DMS153 treated with DMSO at 0.1 percent for 48 hours (cell line): ENCODE measurements at regions not wholly inside any gene's neighbourhood (a gene's known extent, or its start where the extent isn't known, plus 50 kb on each side); places are given as distances from the start of the nearest gene placed in this dataset.

Source experiments
- DNase-seq: peaks from one replicate; lab custom pipeline; 2025; ENCODE audit not compliant: unreplicated experiment; lab: John Stamatoyannopoulos, UW

DNA sequence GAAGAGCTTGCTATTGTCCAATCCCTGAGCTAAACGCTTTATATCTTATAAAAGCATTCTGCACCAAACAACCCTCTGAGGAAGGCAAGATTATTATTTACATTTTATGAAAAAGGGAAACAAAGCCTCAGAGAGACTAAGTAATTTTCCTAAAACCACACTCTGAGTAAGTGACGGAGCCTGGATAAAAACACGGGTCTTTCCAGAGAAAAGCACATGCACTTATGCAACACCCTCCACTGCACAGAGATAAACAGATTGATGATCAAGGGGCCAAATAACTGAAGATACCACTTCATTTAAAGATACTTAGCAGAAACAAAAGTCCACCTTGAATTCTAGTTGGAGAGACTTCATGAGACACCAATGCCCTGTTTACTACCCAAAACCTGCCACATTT, 214.7 kb upstream of the PDE10A start:
- no peak for DNase-seq

GRCh38 chr6:165877192-165877591, 214.2 kb upstream of the PDE10A start:
- no peak for DNase-seq

DNA sequence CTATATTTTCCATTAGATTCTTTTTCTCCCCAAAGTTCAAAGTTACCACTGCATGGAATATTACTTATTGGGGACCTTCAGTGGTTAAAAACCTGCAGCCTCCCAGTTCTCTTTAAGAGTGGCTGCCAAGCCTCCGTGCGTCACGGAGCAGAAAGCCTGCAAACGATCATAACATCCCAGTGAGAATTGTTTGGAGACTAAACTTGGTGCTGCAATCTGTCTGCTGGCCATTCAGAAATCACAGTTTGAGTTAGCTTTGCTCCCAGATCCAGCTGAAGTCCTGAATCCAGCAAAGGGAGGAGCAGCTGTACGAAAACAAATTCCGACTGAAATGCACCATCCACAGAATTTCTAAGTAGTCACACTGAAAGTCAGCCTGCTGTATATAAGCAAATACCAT, 213.5 kb upstream of the PDE10A start:
- no peak for DNase-seq

GRCh38 chr6:165875946-165876345, 212.9 kb upstream of the PDE10A start:
- DNase-seq: no peak

GRCh38 chr6:165873976-165874375, 210.9 kb upstream of the PDE10A start:
- DNase-seq: no peak

GRCh38 chr6:165872811-165873210, 209.8 kb upstream of the PDE10A start:
- no peak for DNase-seq

DNA sequence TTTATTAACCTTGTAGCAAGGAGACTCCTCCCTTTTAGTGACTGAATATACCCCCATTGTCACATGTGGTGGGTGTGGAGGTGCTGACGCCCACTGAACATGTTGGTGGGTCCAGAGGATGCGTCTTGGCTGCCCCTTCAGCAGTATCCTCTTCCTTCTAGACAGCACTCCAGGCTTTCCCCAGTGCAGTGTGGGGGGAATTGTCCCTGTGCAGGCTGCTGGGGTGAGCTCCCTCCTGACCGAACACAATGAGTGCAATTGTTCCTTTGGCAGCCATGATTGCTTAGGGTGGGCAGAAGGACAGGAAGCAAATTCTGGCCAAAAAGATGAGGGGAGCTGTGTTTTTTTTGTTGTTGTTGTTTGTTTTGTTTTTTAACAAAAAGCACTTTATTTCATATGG, 209.3 kb upstream of the PDE10A start:
- no peak for DNase-seq

DNA sequence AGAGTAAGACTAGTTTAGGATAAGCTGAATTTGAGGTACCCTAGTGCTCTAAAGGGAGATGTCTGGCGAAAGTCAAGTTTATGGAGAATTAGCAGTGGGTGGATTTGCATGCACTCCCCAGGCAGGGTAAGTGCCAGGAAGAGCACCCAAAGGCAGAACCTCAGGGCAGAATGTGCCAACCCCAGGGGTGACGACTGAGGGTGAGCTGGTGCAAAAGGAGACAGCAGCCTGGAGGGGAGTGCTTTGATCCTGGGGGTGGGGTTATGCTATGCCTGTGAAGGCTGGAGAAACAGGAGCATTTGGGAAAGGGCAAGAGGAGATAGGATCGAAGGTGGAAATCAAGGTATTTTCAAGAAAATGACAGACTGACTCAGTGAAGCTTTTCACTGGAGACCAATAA, 208.5 kb upstream of the PDE10A start:
- no peak for DNase-seq

- DNase-seq: no peak
Observed at GRCh38 chr6:165869526-165869925, 206.5 kb upstream of the PDE10A start.

DNA sequence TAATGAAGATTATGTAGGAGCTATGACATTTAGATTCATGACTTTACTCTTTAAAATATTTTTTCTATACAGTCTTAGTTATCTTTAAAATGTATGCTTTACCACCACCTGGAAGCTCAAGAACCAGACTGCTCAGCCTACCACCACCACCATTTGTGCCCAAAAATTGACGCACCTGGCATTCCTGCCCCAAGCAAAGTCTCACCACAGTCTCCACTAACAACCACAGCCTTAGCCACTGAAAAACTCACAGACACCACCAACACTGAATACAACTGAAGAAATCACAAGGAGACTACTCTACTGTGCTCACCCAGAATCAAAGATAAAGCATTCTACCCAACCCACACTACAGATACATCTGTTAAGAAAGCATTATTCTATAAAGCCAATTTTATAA, 201.9 kb upstream of the PDE10A start:
- DNase-seq: no peak

- no peak for DNase-seq
Observed at GRCh38 chr6:165864218-165864617, 201.2 kb upstream of the PDE10A start.

GRCh38 chr6:165863801-165864200, 200.8 kb upstream of the PDE10A start:
- no peak for DNase-seq

- no peak for DNase-seq
Observed at GRCh38 chr6:165862813-165863212, 199.8 kb upstream of the PDE10A start.

DNA sequence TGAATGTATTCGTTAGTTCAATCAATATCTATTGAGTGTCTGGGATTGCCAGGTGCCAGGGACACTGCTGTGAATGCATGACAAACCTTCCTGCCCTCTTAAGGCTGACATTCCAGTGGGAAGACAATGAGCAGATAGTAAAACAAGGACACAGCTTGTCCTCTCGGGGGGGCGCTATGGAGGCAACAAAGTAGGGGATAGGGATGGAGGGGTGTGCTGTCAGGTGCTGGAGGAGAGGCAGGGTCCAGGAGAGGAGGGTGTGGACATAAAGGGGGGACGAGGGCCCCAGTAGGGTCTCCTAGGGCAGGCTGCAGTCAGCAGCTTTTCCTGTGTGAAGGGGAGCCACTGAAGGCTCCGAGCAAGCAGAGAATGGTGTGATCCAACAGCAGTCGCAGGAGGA, 198.2 kb upstream of the PDE10A start:
- DNase-seq: no peak

DNA sequence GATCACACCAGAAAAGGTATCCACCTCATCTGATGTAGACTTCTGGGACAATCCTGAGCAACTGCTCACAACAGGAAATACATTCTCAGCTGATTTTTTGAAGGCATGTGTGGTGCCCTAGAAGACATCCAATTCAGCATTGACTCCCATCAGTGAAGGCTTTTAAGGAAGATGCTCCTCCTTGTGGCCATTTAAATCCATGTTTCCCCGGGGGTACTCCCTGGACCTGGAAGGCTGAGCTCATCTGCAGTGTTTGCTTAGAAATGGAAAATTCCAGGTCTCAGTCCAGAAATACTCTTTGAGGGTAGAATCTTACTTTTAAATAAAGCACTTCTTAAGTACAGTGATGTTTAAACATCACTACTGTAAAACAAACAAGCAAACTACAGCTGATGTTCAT, 195.5 kb upstream of the PDE10A start:
- no peak for DNase-seq

DNA sequence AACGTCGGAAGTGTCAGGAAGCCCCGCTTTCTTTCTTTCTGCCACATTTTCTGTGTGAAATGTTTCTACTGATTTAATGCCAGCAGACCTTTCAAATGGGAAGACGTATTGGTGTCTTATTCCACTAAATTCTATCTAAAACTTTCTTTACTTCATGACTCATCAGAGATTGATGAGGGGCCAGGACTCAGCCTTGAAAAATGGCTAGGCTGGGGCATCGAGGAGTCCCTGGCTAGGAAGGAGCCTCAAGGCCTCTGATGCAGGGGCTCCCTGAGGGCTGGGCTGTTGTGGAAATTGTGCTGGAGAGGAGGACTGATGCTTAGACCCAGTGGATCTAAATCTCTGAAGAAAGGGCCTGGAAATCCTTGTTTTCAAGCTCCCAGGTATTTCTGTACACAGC, 192.8 kb upstream of the PDE10A start:
- no peak for DNase-seq

DNA sequence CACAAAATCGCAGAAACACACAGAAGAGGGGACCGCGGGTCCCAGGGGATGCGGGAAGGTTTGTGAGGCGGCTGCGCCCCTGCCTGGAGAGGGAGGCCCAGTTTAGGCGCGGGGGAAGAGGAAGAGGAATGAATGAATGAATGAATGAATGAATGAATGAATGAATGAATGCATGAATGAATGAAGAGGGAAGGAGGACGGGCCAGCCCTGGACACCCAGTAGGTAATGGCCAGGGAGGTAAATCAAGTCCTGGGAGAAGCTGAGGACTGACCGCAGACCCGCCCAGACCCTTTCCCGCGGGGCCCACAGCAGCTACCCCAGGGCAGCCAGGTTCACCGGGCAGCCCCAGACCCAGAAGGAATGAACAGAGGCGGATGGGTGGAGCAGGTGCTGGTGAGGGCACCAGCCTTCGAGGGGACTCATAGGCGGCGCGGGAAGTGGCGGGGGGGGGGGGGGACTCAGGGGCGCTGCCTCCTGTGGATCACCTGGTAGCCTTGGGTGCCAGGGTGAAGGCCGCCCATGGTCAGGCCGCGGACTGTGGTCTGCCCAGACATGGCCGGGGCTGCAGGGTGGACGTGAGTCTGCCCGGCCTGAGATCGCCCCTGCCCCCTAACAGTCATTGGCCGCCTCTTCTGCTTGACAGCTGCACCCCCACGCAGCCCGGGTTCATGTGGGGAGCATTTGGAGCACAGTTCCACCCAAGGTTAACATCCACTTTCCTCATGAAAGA, 192.0 kb upstream of the PDE10A start:
- DNase-seq: no peak

DNA sequence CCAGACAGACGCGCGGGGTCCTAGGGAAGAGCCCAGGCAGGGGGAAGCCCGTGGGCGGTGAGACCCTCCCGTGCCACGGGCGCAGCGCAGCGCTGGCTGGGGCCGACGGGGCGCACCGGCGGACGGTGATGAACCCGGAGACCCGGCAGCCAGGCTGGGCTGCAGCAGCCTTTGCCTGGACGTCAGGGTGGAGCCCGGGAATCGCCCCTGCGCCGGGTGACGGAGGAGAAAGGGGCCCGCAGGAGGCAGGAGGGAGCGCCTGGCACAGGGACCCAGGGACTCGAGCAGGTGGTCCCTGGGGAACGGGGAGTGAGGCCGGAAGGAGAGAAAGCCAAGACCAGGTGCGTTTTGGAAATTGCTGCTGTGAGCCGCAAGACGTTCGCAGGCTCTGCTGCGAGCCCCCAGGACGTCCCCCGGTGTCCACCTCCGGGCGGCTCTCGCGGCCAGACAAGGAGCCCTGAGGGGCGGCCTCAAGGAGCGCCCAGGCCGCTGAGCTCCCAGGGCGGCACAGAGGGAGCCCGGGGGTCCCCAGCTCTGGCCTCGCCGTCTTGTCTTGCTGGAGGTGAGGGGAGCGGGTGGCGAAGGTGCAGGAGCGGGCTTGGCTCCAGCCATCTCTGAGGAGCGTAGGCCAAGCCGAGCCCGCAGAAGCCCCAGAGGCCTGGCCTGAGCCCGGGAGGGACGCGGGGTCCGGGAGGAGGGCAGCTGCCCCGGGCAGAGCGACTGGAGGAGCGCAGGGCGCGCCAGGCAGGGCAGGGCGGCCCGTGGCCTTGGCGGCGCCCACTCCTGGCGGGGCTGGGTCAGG, 191.2 kb upstream of the PDE10A start:
- no peak for DNase-seq

GRCh38 chr6:165852676-165853075, 189.6 kb upstream of the PDE10A start:
- DNase-seq: no peak

- DNase-seq: peak; percentile 50
Observed at GRCh38 chr6:165850434-165851019, 187.5 kb upstream of the PDE10A start.

GRCh38 chr6:165849534-165850430, 186.7 kb upstream of the PDE10A start:
- no peak for DNase-seq
